CD4-positive, alpha-beta T cell treated with Interleukin-6 for 4 hours (primary cell): ENCODE measurements at regions not wholly inside any gene's neighbourhood (a gene's known extent, or its start where the extent isn't known, plus 50 kb on each side); places are given as distances from the start of the nearest gene placed in this dataset.

ENCODE experiments used
- DNase-seq: peaks from one replicate; pipeline ENCODE4 v3.0.0-alpha.2; 2020; ENCODE audit warnings: mixed read lengths

GRCh38 chr1:188363943-188364342 is 1535.2 kb downstream of the PLA2G4A start:
- DNase-seq, result no peak

- no peak for DNase-seq
Measured at GRCh38 chr1:188364927-188365449, 1536.2 kb downstream of the PLA2G4A start.

GRCh38 chr1:188365874-188366273 is 1537.1 kb downstream of the PLA2G4A start:
- no peak for DNase-seq

- no peak for DNase-seq
Measured at GRCh38 chr1:188367661-188368060, 1538.9 kb downstream of the PLA2G4A start.

GRCh38 chr1:188371295-188371806 is 1542.6 kb downstream of the PLA2G4A start:
- no peak for DNase-seq

- no peak for DNase-seq
Measured at GRCh38 chr1:188372821-188373220, 1544.1 kb downstream of the PLA2G4A start.

- no peak for DNase-seq
Measured at GRCh38 chr1:188382851-188383250, 1554.1 kb downstream of the PLA2G4A start.

- DNase-seq, result no peak
Measured at GRCh38 chr1:188386161-188386560, 1557.4 kb downstream of the PLA2G4A start.

- no peak for DNase-seq
Measured at GRCh38 chr1:188386666-188387065, 1557.9 kb downstream of the PLA2G4A start.

GRCh38 chr1:188394677-188395076 is 1565.9 kb downstream of the PLA2G4A start:
- DNase-seq, result no peak

- DNase-seq, result no peak
Measured at GRCh38 chr1:188397521-188397920, 1568.8 kb downstream of the PLA2G4A start.

GRCh38 chr1:188402986-188403385 is 1574.2 kb downstream of the PLA2G4A start:
- DNase-seq, result no peak

GRCh38 chr1:188406636-188407035 is 1577.9 kb downstream of the PLA2G4A start:
- DNase-seq, result no peak

- DNase-seq, result no peak
Measured at GRCh38 chr1:188420177-188420576, 1591.4 kb downstream of the PLA2G4A start.

- DNase-seq, result no peak
Measured at GRCh38 chr1:188423073-188423472, 1594.3 kb downstream of the PLA2G4A start.

- no peak for DNase-seq
Measured at GRCh38 chr1:188424176-188424575, 1595.4 kb downstream of the PLA2G4A start.

- DNase-seq, result no peak
Measured at GRCh38 chr1:188425687-188426086, 1596.9 kb downstream of the PLA2G4A start.

GRCh38 chr1:188426561-188426960 is 1597.8 kb downstream of the PLA2G4A start:
- DNase-seq, result no peak

GRCh38 chr1:188427642-188428041 is 1598.9 kb downstream of the PLA2G4A start:
- no peak for DNase-seq

GRCh38 chr1:188429386-188429785 is 1600.6 kb downstream of the PLA2G4A start:
- no peak for DNase-seq

GRCh38 chr1:188432427-188432826 is 1603.7 kb downstream of the PLA2G4A start:
- no peak for DNase-seq

- no peak for DNase-seq
Measured at GRCh38 chr1:188433425-188433824, 1604.7 kb downstream of the PLA2G4A start.

GRCh38 chr1:188444526-188444925 is 1615.8 kb downstream of the PLA2G4A start:
- DNase-seq, result no peak

GRCh38 chr1:188462837-188463236 is 1634.1 kb downstream of the PLA2G4A start:
- DNase-seq, result no peak

GRCh38 chr1:188463919-188464318 is 1635.2 kb downstream of the PLA2G4A start:
- DNase-seq, result no peak
